Activated CD8-positive, alpha-beta memory T cell treated with anti-CD3 and anti-CD28 coated beads for 1 hour (primary cell): ENCODE measurements at regions not wholly inside any gene's neighbourhood (a gene's known extent, or its start where the extent isn't known, plus 50 kb on each side); places are given as distances from the start of the nearest gene placed in this dataset.
A peak's percentile ranks its signal among the peaks of the same experiment; 100 is the strongest.

Experiments
- DNase-seq, 2 donors: peaks; one replicate each; pipeline ENCODE4 v3.0.0-alpha.2; 2020; ENCODE audit warnings: low read depth in 1 of 2; ENCODE audit errors: extremely low read depth in 1 of 2

DNA sequence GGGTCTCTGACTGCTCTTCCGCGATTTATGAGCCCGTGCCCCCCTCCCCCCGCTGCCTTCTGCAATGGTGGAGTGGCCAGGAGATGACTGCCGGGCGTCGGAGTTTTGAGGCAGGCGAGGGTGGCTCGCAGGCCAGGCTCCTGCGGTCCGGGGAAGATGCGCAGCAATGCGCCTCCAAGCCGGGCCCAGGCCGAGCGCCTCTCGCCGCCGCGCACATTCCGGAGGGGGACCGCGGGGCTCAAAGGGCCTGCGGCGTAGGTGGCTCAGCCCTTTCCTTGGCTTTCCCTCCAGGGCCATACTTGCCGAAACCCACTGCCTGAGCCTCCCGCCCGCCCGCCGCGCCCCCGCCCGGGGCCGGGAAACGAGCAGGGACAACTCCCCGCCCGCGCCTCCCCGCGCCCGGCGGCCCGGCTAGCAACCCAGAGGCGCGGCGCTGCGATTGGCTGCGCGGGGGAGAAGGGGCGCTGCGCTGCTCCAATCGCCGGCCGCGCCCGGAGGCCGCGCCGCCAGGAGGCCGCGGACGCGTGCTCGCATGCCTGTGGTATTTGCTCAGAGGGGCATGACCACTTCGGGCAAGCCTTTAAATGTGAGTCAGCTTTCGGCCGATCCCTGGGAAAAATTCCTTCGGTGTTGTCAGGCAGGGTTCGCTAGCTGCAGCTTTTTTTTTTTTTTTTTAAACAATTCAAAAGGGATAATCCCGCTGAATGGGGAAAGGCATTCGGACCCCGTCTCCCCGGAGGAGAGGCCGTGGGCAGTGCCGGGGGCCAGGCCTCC is 157.9 kb upstream of the PARP11 start:
- peak in 1 of 2 donors; percentile 62 for DNase-seq

DNA sequence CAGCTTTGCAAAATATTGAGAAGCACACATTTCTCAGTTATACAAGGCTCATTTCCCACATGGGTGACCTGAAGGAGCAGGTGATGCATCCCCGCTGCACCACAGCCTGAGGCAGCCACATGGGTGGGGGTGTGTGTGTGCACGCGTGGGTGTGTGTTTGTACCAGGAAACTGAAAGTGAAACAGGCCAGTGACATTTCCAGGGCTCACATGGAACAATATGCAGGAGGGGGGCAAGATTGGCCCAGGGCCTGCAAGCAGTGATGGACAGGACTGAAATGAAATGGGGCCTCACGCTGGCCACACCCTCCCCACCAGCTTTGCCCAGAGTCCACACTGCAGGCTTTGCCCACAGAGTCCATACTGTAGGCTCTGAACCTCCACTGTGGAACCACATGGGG is 154.2 kb upstream of the PARP11 start:
- peak in 1 of 2 donors; percentile 43 for DNase-seq

DNA sequence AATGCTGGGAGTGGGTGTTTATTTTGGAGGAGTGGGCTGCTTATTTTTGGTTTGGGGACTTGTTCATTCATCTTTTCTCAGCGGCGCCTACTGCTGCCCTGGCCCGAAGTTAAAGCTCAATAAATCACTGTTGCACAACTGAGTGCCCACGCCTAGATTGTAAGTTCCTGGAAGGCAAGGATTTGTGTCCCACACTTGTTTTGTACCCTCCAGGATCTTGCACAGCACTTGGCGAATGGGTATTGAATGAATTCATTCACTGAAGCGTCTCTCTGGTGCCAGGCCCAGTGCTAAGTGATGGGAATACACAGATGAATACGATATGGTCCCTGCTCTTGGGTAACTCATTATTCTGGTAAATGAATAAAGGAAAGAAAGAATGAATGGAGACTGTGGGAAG is 153.3 kb upstream of the PARP11 start:
- DNase-seq = no peak

DNA sequence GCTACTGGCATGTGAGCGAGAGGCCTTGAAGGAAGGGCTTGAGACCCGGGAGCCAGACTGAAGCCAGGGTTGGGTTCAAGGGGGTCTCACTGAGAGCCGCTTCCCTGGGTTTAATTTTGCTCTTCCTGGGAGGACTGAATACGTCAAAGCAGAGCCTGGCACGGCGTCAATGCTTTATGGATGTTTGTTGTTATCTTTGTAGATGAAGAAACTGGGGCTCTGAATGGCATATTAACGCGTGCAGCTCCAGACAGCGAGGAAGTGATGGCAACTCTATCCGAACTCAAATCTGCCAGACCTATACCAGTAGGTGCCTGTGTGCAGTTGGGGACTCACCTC is 152.8 kb upstream of the PARP11 start:
- DNase-seq = no peak

DNA sequence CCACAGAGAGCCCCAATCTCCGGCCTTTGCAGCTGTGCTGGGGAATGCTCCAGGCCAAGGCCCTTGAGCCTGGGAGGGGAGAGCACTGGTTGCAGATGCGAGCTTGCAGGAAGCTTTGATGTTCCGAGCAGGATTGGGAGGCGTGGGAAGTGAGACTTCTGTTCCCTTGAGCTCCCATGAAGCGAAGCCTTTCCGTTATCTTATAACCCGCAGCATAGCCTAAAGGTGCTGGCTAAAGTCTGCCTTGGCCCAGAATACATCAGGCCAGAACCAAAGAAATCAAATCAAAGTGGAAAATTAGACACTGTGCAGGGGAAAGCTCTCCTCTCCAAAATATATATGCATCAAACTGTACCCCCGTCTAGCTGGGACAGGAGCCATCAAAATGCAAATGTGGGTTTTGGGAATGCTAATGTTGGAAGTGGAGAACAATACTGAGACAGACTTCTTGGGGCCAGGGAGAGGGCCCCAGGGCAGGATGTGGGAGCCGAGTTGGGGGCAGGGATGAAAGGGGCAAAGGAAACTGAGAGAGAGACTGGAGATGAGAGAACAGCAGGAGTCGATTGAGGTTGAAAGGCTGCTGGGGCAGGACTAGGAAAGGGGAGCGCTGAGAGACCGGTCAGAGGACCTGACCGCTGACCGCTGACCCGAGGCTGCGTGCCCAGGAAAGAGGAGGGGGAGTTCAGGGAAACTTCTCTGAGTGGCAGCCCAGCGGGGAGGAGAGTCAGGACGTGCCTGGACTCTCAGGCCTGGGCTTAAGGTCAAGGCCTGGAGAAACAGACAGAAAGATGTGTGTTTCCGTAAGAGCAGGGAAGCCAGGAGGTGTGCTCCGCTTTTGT is 152.2 kb upstream of the PARP11 start:
- no peak for DNase-seq

DNA sequence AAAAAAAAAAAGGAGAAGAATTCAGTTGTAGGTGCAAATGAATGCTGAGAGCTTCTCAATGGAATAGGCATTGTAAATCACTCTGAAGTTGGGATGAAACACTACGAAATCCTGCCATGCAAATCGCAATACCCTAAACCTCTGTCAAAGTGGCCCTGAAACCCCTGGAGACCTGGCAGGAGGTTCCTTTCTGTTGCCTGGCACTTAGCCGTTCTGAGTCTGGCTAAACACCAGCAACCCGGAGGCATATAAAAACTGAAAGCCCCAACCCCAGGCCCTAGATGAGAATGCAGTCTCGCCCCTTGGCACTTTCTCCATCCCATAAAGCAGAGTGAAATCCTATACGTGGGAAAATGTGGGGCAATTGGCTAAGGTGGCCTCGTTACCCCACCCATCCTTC is 151.5 kb upstream of the PARP11 start:
- no peak for DNase-seq

DNA sequence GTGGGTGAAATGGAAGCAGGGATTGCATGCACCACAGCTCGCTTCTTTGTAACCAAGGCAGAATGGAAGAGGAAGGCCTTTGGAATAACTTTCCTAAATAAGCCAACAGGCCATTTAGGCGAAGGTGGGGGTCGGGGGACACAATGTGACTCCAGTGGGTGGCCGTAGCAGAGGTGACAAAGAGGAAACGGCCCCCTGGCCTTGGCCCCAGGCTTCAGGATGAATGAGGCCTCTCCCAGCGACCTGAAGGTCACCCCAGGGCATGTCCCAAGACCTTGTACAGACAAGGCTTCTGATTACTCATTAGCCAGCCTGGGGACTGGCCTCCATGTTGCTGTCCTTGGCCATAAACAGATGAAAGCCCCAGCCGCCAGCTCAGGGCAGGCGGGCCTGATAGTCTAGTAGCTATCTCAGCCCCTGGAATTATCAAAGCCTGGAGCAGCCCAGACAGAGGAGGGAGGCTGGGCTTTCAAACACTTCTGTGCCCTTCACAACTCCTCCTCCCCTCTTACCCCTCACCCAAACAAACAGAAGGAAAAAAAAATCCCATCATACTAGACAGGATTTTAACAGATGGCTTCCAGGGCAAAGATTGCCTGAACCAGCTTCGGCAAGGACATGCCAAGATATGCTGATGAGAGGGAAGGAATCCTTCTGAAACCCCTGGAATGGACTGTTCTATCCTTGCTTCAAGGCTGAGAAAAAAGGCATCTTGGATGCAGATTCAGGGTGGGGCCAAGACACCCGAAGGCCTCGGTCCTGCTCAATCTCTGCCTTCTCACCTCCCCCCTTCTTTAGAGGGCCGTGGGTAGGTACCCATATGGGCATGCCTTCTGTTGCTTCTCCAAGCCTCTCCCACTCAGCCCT is 142.3 kb upstream of the PARP11 start:
- no peak for DNase-seq

DNA sequence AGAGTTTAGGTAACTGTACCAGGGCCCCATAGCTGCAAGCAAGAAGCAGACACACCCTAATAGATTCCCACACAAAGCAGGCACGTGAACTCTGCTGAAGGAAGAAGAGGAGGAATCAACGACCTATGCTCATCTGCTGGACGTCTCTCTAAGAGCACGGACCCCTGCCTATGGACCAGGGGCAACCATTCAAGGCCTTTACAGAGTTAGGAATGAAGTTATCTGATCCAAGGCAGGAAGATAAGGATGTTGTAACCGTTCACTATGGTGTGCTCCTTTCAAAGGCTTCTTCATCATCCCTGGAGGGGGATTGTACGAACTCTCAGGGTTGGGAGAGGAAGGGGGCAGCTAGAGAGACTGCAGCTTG is 141.6 kb upstream of the PARP11 start:
- DNase-seq = no peak

DNA sequence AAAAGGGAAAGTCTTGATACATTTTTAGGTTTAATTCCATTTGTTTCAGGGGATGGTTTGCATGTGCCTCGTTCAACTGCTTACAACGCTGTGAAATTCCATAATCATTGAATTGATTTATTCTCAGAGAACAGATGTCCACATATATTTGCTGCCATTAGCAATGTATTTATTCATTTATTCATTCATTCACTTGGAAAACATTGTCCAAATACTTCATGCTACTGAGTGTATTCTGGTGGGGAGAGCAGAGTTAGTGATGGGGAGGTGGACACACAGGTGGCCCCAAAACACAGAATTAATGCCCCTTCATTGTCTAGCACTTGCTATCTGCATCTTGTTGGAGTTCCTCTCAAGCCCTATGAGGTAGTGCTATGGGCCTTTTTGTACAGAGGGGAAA is 141.2 kb upstream of the PARP11 start:
- DNase-seq = no peak

DNA sequence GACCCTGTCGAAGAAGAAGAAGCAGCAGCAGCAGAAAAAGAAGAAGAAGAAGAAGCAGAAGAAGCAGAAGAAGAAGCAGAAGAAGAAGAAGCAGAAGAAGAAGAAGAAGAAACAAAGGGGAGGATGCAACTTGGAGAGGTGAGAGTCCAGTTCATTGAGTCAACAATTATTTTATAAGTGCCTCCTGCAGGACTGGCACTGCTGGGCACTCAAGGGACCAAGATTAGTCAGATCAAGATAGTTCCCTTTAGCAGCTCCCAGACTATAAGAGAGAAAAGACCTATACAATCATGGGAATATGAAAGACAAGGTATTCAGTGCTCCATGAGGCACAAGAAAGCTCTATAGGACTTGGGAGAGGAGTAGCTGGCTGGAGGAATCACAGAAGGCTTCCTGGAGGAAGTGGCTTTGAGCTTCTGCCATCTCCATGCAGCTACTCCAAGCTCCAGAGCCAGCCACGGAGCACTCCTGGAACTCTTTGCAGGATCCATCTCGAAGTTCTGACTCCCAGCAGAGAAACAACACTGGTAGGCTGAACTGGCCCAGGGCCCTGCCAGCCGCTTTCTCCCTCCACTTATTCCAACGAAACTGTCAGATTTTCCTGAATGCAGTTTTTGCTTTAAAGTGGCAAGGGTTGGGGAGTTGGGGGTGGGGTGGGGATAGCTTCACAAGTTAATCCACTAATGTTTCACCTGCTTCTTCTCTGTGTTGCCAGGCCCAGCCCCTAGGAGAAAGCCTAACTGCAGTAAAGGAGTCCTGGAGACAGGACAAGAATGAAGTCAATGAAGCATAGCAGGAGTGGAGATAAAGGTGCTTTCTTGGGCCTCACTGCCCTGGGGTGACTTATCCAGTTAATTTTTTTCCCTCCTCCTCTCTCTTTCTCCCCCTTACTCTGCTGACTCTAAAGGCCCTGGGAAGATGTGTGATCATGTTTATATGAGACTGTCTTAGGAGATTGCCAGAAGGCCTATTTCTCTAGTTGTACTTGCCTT is 140.1 kb upstream of the PARP11 start:
- DNase-seq = no peak

DNA sequence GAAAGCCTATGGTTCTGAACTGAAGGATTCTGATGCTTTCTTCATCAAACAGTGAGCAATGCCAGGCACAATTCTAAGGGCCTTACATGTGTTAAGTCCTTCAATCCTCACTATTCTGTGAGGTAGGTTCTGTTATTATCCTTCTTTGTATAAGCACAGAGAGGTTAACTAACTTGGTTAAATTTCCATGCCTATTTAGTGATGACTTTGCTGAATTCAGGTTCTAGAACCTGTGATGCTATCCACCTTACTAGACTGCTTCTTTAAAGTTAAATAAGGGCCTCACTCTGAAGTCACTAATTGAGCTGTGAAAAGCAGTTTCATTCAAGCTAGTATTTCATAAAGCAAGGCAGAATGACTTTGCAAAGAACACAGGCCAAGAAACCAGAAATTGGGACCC is 138.9 kb upstream of the PARP11 start:
- DNase-seq = no peak

DNA sequence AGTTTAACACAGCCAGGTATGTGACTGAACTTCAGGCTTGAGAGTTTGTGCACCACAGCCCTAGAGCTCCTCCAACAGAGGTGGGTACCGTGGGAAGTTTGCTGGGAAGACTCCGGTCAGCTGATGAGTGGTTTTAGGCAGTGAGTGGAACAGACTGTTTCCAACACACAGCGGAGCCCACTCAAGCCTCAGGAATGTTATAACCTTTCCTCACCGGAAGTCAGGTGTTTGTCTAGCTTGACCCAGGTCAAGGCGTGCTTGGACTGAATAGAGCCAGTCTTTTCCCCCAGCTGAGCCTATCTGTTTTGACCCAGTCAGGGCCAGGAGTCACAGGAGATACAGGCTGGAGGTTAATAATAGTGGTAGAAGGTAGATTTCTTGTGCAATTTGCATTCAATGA is 138.4 kb upstream of the PARP11 start:
- no peak for DNase-seq

DNA sequence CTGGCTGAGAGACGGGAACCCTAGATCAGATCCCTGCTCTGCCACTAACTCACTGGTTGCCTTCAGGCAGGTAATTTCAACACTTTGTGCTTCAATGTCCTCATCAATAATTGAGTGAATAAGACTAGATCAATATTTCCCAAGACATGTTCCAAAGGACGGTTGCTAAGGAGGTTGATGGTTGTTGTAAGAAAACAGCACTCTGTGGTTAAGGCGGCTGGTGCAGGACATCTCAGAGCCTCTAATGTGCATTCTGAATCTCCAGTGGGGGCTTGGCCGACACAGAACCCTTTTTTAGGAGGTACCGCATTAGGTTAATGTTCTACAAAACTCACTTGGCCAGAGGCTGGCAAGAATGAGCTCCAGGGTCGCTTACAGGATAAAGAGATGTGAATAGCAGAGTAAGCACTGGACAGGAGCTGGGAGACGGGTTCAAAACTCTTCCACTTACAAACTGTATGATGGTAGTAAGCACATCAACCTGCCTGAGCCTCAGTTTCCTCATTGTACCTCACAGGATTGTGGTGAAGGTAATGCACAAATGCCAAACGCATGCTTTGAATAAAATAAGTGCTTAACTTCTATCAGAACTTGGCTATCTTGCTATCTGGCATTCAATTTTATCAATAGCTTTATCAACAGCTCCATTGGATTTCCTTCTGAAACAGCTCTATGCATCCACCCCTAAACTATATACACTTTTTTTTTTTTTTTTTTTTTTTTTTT is 136.9 kb upstream of the PARP11 start:
- DNase-seq = no peak

DNA sequence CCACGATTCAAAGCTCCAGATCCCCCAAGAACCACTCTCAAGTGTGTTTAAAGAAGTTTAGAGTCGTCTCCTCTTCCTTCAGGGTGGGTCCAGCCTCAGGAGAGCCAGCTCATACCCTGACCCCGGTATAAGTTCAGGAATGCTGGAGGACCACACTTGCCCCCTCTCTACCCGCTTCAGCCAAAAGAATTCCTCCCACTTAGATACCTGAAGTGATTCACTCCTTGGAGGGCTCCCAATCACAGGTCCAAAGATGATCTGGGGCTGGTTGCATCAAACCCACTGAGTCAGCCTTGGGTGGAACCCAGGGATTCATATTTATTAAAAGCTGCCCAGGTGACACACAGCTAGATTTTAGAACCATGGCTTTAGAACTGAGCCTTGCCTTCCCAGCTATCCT is 133.5 kb upstream of the PARP11 start:
- DNase-seq = no peak

DNA sequence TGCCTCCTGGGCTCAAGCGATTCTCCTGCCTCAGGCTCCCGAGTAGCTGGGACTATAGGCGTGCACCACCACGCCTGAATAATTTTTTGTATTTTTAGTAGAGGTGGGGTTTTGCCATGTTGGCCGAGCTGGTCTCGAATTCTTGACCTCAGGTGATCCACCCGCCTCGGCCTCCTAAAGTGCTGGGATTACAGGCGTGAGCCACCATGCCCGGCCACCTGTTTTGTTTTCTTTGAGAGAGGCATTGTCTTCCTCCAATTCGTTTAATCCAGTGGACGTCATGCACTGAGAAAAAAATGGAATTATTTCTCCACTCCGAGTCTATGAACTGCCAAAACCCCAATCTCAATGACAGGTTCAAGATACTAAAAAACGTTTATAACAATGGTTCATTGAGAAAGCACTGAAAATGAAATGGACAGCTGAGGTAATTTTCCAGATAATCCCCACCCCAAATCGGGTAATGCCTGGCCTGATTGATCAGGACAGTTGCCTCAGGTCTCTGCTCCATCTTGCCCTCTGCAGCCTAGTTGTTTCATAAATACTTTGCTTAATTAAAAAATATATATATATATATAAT is 132.7 kb upstream of the PARP11 start:
- no peak for DNase-seq

DNA sequence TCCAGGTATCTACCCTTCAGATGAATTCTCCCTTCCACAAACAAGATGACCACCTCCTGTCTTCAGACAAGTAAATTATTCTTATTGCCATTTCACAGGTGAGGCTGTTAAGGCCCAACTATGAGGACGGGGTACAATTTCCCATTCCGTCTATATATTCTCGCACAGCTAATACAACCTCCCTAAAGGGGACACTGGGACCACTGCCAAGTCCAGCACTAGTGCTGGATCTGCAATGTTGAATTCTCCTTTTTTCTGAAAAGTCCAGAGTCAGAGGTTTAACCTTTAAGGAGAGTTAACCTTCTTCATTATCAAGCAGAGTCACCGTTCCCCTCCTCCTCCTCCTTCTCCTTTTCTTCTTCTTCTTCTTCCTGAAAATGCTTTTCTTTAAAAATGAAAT is 130.4 kb upstream of the PARP11 start:
- DNase-seq = no peak

DNA sequence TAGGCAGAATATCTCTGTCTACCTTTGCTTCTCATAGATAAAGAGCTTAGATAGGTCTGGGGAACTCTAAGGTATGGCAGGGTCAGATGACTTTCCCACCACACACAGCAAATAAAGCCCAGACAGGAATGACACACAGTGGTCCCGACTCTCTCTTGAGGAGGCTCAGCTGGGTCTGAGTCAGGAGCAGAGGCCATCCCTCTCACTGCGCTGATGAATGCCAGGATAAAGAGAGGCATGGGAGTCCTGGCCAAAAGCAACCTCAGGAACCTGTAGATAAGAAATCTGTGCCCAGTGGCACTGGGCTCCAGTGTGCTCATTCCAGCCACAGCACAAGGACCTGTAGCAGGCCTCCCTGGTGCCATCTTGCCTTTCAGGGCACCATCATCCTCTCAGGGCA is 129.4 kb upstream of the PARP11 start:
- DNase-seq = no peak

DNA sequence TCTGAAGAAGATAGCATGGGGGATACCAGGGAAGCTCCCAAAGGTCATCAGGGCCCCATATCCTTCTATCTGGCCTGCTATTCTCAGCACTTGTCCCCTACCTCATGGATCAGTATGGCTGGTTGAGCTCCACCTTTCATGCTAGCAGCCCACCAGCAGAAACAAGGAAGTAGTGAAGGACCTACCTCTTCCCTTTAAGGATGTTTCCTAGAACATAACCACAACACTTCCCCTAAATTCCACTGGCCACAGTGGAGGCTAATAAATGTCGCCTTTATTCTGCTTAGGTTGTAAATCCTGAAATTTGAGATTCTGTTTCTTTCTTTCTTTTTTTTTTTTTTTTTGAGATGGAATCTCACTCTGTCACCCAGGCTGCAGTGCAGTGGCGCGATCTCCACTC is 128.6 kb upstream of the PARP11 start:
- no peak for DNase-seq

DNA sequence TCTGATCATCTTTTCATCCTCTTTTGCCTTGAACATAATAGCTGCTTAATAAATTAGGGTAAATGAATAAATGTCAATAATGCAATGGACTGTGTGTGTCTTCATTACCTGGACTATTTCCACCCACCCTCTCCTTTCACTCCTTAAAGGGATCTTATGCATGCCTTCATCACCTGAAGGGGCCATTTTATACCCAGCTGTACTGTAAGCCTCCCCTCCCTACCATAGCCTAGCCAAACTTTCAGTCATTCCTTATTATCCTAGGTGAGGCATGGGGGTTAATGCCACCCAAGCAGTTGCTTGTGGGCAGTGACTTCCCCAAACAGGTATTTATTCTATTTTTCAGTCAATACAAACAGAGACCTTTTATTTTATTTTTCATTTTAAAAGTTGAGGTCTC is 127.8 kb upstream of the PARP11 start:
- no peak for DNase-seq
